CD4-positive, alpha-beta T cell treated with Interleukin-2 at 100 ng/mL for 4 hours (primary cell): ENCODE measurements at regions not wholly inside any gene's neighbourhood (a gene's known extent, or its start where the extent isn't known, plus 50 kb on each side); places are given as distances from the start of the nearest gene placed in this dataset.
"Not testable (repeated sequence)": the region's sequence is repeated elsewhere in the genome, so short reads cannot be mapped to it uniquely, and the experiment has no call there.

ENCODE experiments used
- DNase-seq: peaks from one replicate; pipeline ENCODE4 v3.0.0-alpha.2; 2020; ENCODE audit warnings: low spot score

GRCh38 chr5:18354828-18355227, 720.6 kb downstream of the TAF11L14 start:
- DNase-seq, result no peak

GRCh38 chr5:18357486-18357885, 723.2 kb downstream of the TAF11L14 start:
- no peak for DNase-seq

GRCh38 chr5:18366234-18366633, 732.0 kb downstream of the TAF11L14 start:
- no peak for DNase-seq

GRCh38 chr5:18370531-18370930, 736.3 kb downstream of the TAF11L14 start:
- no peak for DNase-seq

- DNase-seq, result no peak
Observed at GRCh38 chr5:18375641-18376040, 741.4 kb downstream of the TAF11L14 start.

- no peak for DNase-seq
Observed at GRCh38 chr5:18378066-18378465, 743.8 kb downstream of the TAF11L14 start.

- no peak for DNase-seq
Observed at GRCh38 chr5:18379189-18379588, 744.9 kb downstream of the TAF11L14 start.

- DNase-seq, result no peak
Observed at GRCh38 chr5:18380729-18381362, 746.6 kb downstream of the TAF11L14 start.

GRCh38 chr5:18393565-18394442, 759.5 kb downstream of the TAF11L14 start:
- peak; percentile 17 for DNase-seq

- no peak for DNase-seq
Observed at GRCh38 chr5:18394443-18394804, 760.2 kb downstream of the TAF11L14 start.

- DNase-seq, result no peak
Observed at GRCh38 chr5:18395126-18396110, 761.2 kb downstream of the TAF11L14 start.

GRCh38 chr5:18397371-18397770, 763.1 kb downstream of the TAF11L14 start:
- DNase-seq, result no peak

- DNase-seq, result no peak
Observed at GRCh38 chr5:18397891-18398290, 763.6 kb downstream of the TAF11L14 start.

- DNase-seq, result not testable (repeated sequence)
Observed at GRCh38 chr5:18399461-18400327, 765.4 kb downstream of the TAF11L14 start.

- no peak for DNase-seq
Observed at GRCh38 chr5:18403141-18403540, 768.9 kb downstream of the TAF11L14 start.

- DNase-seq, result no peak
Observed at GRCh38 chr5:18403941-18404438, 769.7 kb downstream of the TAF11L14 start.

- no peak for DNase-seq
Observed at GRCh38 chr5:18420711-18421110, 786.5 kb downstream of the TAF11L14 start.

GRCh38 chr5:18433336-18433735, 799.1 kb downstream of the TAF11L14 start:
- no peak for DNase-seq

- no peak for DNase-seq
Observed at GRCh38 chr5:18438126-18438525, 803.9 kb downstream of the TAF11L14 start.

- no peak for DNase-seq
Observed at GRCh38 chr5:18455521-18455920, 821.3 kb downstream of the TAF11L14 start.

- DNase-seq, result no peak
Observed at GRCh38 chr5:18457255-18457654, 823.0 kb downstream of the TAF11L14 start.
